Spleen (tissue), 7 donors: ENCODE measurements at regions not wholly inside any gene's neighbourhood (a gene's known extent, or its start where the extent isn't known, plus 50 kb on each side); places are given as distances from the start of the nearest gene placed in this dataset.

Experiments
- POLR2AphosphoS5 ChIP-seq, 3 donors: sonication (generic); formaldehyde crosslinking; IDR thresholded peaks; one replicate each; pipeline ENCODE4 v1.5.1; 2017; ENCODE audit warnings: antibody characterized with exemption in 3 of 3
- TF ChIP-seq, protein P1 (sequence below), 11 experiments: fragments of 200-600 bp in 7 of 11; fragments of 450-650 bp in 4 of 11; sonication (generic) in 4 of 11; IDR thresholded peaks in 8 of 11; conservative IDR thresholded peaks in 3 of 11; 1 replicate in 7 of 11; 2 replicates in 4 of 11; pipeline versions ENCODE4 v1.4.0 to v1.8.0; 2016 to 2021; ENCODE audit warnings: antibody characterized with exemption in 11 of 11, inconsistent platforms in 4 of 11, mild to moderate bottlenecking in 1 of 11
- donor health status: DM: no; HTN: no; CAD: no; lungs with moderate emphysema.
- donor health status: DM: no; HTN: no; CAD: no.
- donor health status: DM: no; HTN: no; CAD: no.

DNA sequence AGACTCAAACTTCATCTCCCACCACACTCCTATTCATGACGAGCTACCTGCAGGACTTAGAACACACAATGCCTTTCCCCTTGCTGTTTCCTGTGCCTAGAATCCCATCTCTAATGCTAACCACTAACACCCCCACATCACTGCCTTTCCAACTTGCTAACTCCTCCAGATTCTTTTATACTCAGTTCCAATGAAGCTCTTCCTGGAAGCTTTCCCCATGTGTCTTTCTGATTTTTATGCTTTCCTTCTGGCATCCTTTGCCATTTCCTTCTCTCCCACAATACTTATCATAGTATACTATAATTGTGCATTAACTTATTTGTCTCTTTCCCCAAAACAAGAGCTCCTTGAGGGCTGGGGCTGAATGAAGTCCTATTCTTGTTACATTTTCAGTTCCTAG lies 115.3 kb upstream of the PLPPR1 start:
- TF ChIP-seq, protein P1, sequence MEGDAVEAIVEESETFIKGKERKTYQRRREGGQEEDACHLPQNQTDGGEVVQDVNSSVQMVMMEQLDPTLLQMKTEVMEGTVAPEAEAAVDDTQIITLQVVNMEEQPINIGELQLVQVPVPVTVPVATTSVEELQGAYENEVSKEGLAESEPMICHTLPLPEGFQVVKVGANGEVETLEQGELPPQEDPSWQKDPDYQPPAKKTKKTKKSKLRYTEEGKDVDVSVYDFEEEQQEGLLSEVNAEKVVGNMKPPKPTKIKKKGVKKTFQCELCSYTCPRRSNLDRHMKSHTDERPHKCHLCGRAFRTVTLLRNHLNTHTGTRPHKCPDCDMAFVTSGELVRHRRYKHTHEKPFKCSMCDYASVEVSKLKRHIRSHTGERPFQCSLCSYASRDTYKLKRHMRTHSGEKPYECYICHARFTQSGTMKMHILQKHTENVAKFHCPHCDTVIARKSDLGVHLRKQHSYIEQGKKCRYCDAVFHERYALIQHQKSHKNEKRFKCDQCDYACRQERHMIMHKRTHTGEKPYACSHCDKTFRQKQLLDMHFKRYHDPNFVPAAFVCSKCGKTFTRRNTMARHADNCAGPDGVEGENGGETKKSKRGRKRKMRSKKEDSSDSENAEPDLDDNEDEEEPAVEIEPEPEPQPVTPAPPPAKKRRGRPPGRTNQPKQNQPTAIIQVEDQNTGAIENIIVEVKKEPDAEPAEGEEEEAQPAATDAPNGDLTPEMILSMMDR (IDR thresholded peaks at IDR 0.05 in 8 of 11, conservative IDR thresholded peaks at IDR 0.05 in 3 of 11) = no peak
- TF ChIP-seq POLR2AphosphoS5 (IDR thresholded peaks at IDR 0.05) = no peak
